Activated naive CD8-positive, alpha-beta T cell treated with anti-CD3 and anti-CD28 coated beads for 36 hours (primary cell): ENCODE measurements at regions not wholly inside any gene's neighbourhood (a gene's known extent, or its start where the extent isn't known, plus 50 kb on each side); places are given as distances from the start of the nearest gene placed in this dataset.

Source experiments
- DNase-seq: peaks from one replicate; pipeline ENCODE4 v3.0.0; 2021
- H3K27ac Mint-ChIP-seq: one replicate; pipeline ENCODE4 v1.8.0; 2022; ENCODE audit warnings: mild to moderate bottlenecking, moderate library complexity, mixed read lengths
- H3K27me3 Mint-ChIP-seq: one replicate; pipeline ENCODE4 v1.8.0; 2022; ENCODE audit warnings: mild to moderate bottlenecking, mixed read lengths
- H3K36me3 Mint-ChIP-seq: one replicate; pipeline ENCODE4 v1.8.0; 2021; ENCODE audit warnings: mild to moderate bottlenecking, mixed read lengths
- H3K4me1 Mint-ChIP-seq: one replicate; pipeline ENCODE4 v1.8.0; 2021; ENCODE audit warnings: mixed read lengths
- H3K4me3 Mint-ChIP-seq: one replicate; pipeline ENCODE4 v1.8.0; 2022; ENCODE audit warnings: mild to moderate bottlenecking, moderate library complexity, mixed read lengths
- H3K9me3 Mint-ChIP-seq: one replicate; pipeline ENCODE4 v1.8.0; 2022; ENCODE audit warnings: mixed read lengths

- DNase-seq, result no peak
- no peaks in the 10 kb centered on the region for H3K36me3 Mint-ChIP-seq
- no peak overlapping the region for H3K4me3 Mint-ChIP-seq
- no peaks in the 10 kb centered on the region for H3K4me1 Mint-ChIP-seq
- no peak overlapping the region for H3K27ac Mint-ChIP-seq
- no peaks in the 10 kb centered on the region for H3K27me3 Mint-ChIP-seq
- H3K9me3 Mint-ChIP-seq, result peaks cover 7% of the 10 kb centered on the region
Observed at GRCh38 chr13:104204177-104204576, 1138.0 kb upstream of the SLC10A2 start.

DNA sequence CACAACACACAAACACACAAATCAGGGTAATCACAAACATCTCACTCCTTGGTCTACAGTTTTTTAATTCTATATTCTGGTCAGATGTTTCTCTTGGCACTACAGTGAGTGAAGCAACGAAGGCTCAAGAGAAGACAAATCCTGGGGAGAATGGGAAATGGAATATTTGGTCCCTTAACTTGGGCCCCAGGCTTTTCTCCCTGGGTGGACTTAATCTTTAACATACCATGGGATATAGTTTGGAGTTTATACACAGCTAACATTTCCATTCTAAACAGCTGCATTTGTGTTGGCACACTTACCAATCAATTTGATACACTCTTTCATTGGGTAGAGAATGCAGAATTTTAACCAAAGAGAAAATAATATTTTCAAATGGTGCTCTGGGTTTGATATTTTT is 1132.6 kb upstream of the SLC10A2 start:
- Mint-ChIP-seq H3K9me3 (peaks cover 3% of the 10 kb centered on the region), H3K27ac (no peak overlapping the region), H3K4me3 (no peak overlapping the region)

DNA sequence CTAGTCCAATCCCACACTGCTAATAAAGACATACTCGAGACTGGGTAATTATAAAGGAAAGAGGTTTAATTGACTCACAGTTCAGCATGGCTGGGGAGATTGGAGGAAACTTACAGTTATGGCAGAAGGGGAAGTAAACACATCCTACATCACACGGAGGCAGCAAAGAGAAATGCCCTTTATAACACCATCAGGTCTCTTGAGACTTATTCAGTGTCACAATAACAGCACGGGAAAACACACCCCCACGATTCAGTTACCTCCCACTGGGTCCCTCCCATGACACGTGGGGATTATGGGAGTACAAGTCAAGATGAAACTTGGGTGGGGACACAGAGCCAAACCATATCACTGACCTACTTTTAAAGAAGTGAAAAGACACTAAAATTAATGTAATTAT is 1130.4 kb upstream of the SLC10A2 start:
- no peaks in the 10 kb centered on the region for H3K27me3 Mint-ChIP-seq
- no peak for DNase-seq
- no peaks in the 10 kb centered on the region for H3K4me1 Mint-ChIP-seq
- H3K27ac Mint-ChIP-seq, result no peak overlapping the region
- H3K9me3 Mint-ChIP-seq, result peaks cover 3% of the 10 kb centered on the region
- H3K4me3 Mint-ChIP-seq, result no peak overlapping the region
- H3K36me3 Mint-ChIP-seq, result no peaks in the 10 kb centered on the region

More for the DNA sequence above, 1132.6 kb upstream of the SLC10A2 start:
- H3K27me3 Mint-ChIP-seq, result no peaks in the 10 kb centered on the region
- no peaks in the 10 kb centered on the region for H3K4me1 Mint-ChIP-seq
- DNase-seq, result no peak
- no peaks in the 10 kb centered on the region for H3K36me3 Mint-ChIP-seq

GRCh38 chr13:104181526-104182231 is 1115.5 kb upstream of the SLC10A2 start:
- H3K4me1 Mint-ChIP-seq, result no peaks in the 10 kb centered on the region
- H3K4me3 Mint-ChIP-seq, result no peak overlapping the region
- H3K36me3 Mint-ChIP-seq, result no peaks in the 10 kb centered on the region
- no peak for DNase-seq
- no peaks in the 10 kb centered on the region for H3K27me3 Mint-ChIP-seq
- H3K9me3 Mint-ChIP-seq, result peaks cover 10% of the 10 kb centered on the region
- no peak overlapping the region for H3K27ac Mint-ChIP-seq

GRCh38 chr13:104170980-104171555 is 1104.9 kb upstream of the SLC10A2 start:
- Mint-ChIP-seq H3K36me3 (no peaks in the 10 kb centered on the region), H3K4me3 (no peak overlapping the region), H3K27me3 (no peaks in the 10 kb centered on the region), H3K4me1 (no peaks in the 10 kb centered on the region), H3K9me3 (peaks cover 1% of the 10 kb centered on the region), H3K27ac (no peak overlapping the region)
- no peak for DNase-seq

DNA sequence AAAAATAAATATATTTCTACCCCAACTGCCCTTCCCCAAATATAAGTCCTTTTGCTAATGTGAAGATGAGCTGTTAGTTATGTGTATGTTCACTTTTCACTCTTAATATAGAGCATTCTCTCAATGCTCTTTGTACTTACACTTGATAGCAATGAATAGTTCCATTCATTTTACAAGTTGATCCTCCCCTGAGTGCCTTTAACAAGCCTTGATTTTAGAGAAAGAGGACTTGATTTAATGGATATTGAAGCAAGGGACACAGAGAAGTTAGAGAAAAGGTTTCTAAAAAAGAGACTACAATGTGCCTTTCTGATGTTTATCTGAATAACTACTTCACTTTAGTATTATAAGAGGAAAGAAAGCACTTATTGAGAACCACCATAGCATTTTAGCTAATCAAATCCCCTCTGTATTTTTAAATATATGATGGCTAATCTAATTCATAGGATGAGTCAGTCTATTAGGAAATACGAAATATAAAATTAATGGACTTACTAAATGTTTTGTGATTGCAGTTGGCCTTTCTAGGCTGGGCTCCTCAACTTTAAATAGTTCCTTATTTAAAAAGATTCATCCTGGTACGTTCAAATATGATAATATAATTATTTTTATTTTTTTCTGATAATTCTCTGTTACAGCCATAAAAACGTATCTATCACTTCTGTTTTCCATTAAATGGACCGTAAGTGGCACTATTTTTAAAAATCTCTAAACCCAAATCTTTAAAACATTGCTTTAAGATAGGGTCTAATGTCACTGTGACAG is 1097.8 kb upstream of the SLC10A2 start:
- H3K36me3 Mint-ChIP-seq, result no peaks in the 10 kb centered on the region
- no peak overlapping the region for H3K4me3 Mint-ChIP-seq
- peaks cover 4% of the 10 kb centered on the region for H3K9me3 Mint-ChIP-seq
- H3K4me1 Mint-ChIP-seq, result no peaks in the 10 kb centered on the region
- H3K27ac Mint-ChIP-seq, result no peak overlapping the region
- DNase-seq, result no peak
- H3K27me3 Mint-ChIP-seq, result peaks cover 2% of the 10 kb centered on the region

DNA sequence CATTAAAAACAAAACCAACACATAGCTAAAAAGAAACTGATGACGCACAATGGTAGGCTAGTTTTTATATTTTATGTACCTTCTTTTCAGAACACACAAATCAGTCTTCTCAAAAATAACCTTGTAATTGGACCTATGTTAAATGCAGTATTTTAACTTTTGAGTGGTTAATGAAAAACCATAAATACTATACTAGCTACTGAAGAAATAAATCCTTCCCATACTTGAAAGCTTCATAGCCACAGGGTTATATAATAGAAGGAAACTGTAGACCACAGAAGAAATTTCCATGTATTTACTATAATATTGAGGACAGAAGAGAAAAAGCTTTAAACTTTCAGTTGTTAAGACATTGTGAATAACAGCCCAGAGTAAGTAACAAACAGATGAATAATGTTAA is 1094.3 kb upstream of the SLC10A2 start:
- no peak for DNase-seq
- Mint-ChIP-seq H3K36me3 (no peaks in the 10 kb centered on the region), H3K27ac (no peak overlapping the region), H3K9me3 (peaks cover 3% of the 10 kb centered on the region), H3K27me3 (peaks cover 3% of the 10 kb centered on the region), H3K4me1 (no peaks in the 10 kb centered on the region), H3K4me3 (no peak overlapping the region)

DNA sequence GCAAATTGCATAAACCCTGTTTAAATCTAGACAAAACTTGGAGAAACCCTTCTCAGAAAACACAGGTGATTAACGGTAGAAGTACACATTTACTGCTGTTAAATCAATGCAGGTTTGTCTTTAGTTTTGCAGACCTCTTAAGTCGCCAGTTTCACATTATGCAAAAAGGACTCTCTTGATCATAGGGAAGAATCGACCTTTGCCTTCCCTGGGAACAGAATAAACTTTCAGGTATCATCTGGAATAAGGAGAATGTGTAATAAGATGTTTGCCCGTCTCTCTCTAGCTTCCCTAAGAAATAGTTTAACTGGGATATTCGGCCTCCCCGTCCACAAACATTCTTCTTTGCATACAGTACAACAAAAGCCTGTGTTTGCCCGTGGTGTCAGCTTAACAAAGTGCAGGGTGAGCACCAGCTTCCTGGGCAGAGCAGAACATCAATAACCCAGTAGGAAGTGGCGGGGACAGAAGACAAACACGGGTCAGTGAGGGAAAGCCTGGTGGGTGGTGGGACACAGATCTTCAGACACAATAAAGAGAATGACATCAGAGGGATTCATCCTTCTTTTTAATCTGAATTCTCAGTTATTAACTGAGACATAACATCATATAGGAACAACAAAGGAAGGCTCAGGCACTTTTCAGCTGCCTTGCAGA is 1077.7 kb upstream of the SLC10A2 start:
- DNase-seq, result no peak
- Mint-ChIP-seq H3K27ac (no peak overlapping the region), H3K9me3 (no peaks in the 10 kb centered on the region), H3K36me3 (no peaks in the 10 kb centered on the region), H3K4me3 (no peak overlapping the region), H3K27me3 (no peaks in the 10 kb centered on the region), H3K4me1 (no peaks in the 10 kb centered on the region)

- Mint-ChIP-seq H3K4me1 (no peaks in the 10 kb centered on the region), H3K36me3 (no peaks in the 10 kb centered on the region), H3K9me3 (peaks cover 2% of the 10 kb centered on the region), H3K27ac (no peak overlapping the region), H3K27me3 (no peaks in the 10 kb centered on the region), H3K4me3 (no peak overlapping the region)
- DNase-seq, result no peak
Observed at GRCh38 chr13:104140552-104140951, 1074.3 kb upstream of the SLC10A2 start.

GRCh38 chr13:104137416-104137815 is 1071.2 kb upstream of the SLC10A2 start:
- peaks cover 4% of the 10 kb centered on the region for H3K9me3 Mint-ChIP-seq
- DNase-seq, result no peak
- H3K36me3 Mint-ChIP-seq, result no peaks in the 10 kb centered on the region
- H3K27me3 Mint-ChIP-seq, result no peaks in the 10 kb centered on the region
- no peaks in the 10 kb centered on the region for H3K4me1 Mint-ChIP-seq
- H3K4me3 Mint-ChIP-seq, result no peak overlapping the region
- no peak overlapping the region for H3K27ac Mint-ChIP-seq

DNA sequence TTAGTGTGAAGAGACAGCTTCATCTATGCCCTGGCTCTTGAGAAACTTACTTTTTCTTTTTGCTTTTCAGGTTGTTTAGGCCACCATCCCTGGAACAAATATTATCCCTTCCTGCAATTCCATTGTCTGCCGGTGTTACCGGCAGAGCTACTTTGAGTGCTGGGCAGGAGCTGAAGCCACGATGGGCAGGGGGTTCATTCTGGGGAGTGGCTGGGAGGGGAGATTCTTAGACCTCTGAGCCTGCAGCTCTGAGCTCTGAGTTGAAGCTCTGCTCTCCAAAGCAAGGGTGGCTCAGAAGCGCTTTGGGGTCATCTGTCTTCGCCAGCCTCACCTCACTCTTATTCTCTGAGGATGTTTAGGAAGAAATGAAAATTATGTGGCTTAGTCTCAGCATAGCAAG is 1066.6 kb upstream of the SLC10A2 start:
- H3K36me3 Mint-ChIP-seq, result no peaks in the 10 kb centered on the region
- DNase-seq, result no peak
- no peaks in the 10 kb centered on the region for H3K27me3 Mint-ChIP-seq
- no peak overlapping the region for H3K27ac Mint-ChIP-seq
- no peak overlapping the region for H3K4me3 Mint-ChIP-seq
- no peaks in the 10 kb centered on the region for H3K4me1 Mint-ChIP-seq
- H3K9me3 Mint-ChIP-seq, result peaks cover 4% of the 10 kb centered on the region

DNA sequence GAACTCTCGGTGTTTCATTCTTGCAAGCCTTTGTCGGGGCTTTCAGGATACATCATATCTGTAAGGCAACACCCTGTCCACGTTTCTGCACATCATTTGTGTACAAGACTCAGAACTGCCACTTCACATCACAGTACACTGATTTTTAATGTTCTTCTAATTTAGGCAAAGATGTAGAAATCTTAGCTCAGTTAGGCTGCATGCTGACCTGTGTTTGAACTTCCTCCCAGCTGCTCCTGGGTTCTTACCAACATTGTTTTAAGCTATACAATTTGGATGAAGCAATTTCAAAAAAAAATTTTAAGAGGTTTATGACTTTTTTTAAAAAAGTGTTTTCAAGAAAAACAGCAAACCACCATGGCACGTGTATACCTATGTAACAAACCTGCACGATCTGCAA is 1047.9 kb upstream of the SLC10A2 start:
- Mint-ChIP-seq H3K4me1 (no peaks in the 10 kb centered on the region), H3K27me3 (no peaks in the 10 kb centered on the region), H3K9me3 (no peaks in the 10 kb centered on the region), H3K27ac (no peak overlapping the region), H3K36me3 (no peaks in the 10 kb centered on the region), H3K4me3 (no peak overlapping the region)
- no peak for DNase-seq

DNA sequence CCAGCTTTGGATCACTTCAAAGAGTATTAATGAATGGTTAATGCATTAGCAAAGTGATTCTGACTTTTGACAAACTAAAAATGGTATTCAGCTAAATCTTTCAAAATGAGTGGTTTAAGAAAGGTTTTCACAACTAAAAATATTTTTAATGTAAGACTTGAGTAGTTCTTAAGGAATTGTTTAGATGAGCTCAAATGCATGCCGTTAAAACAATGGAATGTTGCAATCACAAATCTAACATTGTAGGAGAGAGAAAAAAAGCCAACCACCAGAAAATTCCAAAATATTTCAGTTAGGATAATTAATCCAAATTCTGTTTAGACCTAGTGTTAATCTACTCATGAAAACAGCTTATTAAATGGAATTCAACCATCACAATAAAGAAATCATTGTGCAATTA is 1044.8 kb upstream of the SLC10A2 start:
- H3K27ac Mint-ChIP-seq, result no peak overlapping the region
- H3K27me3 Mint-ChIP-seq, result no peaks in the 10 kb centered on the region
- H3K4me3 Mint-ChIP-seq, result no peak overlapping the region
- H3K9me3 Mint-ChIP-seq, result no peaks in the 10 kb centered on the region
- DNase-seq, result no peak
- no peaks in the 10 kb centered on the region for H3K36me3 Mint-ChIP-seq
- H3K4me1 Mint-ChIP-seq, result no peaks in the 10 kb centered on the region

- Mint-ChIP-seq H3K4me3 (no peak overlapping the region), H3K27ac (no peak overlapping the region), H3K36me3 (no peaks in the 10 kb centered on the region), H3K4me1 (no peaks in the 10 kb centered on the region), H3K27me3 (no peaks in the 10 kb centered on the region), H3K9me3 (no peaks in the 10 kb centered on the region)
- DNase-seq, result no peak
Observed at GRCh38 chr13:104106705-104107393, 1040.6 kb upstream of the SLC10A2 start.
